Pons (tissue), 1 donor: ENCODE measurements at regions not wholly inside any gene's neighbourhood (a gene's known extent, or its start where the extent isn't known, plus 50 kb on each side); places are given as distances from the start of the nearest gene placed in this dataset.
"Not testable (repeated sequence)": the region's sequence is repeated elsewhere in the genome, so short reads cannot be mapped to it uniquely, and the experiment has no call there.

Experiments
- DNase-seq: peaks from one replicate; pipeline ENCODE4 v3.0.0-alpha.2; 2016; ENCODE audit warnings: low spot score

DNA sequence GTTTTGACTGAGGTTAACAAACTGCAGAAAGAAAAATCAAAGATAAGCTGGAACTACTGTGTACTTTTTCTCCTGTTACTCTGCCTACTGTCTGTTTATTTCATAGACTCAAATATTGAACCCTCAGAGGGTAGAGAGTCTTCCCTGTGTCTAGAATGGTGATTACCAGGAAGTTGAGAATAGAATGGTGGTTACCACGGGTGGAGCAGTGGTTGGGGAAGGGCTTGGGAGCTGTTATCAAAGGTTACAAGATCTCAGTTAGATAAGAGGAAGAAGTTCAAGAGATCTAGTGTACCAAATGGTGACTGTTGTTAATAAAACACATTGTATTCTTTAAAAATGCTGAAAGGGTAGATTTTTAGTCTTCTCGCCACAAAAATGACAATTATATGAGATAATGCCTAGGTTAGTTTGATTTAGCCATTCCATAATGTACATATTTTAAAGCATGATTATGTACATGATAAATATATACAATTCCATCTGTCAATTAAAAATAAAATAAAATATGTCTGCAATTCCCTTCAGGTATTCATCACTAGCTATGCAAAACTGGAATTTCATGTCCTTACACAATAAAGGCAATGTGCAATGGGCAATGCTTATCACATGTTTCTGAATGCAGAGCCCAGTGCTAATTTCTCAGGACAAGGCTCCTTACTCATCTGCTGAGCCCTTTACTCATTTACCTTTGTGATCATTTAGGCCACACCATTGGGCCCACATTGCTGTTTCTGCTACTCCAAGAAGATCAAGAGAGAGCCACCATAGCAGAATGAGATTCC lies 474.3 kb upstream of the CAMK1G start:
- DNase-seq, result no peak

- DNase-seq, result no peak
Observed at GRCh38 chr1:209113521-209113920, 470.0 kb upstream of the CAMK1G start.

- DNase-seq, result no peak
Observed at GRCh38 chr1:209116705-209117104, 466.8 kb upstream of the CAMK1G start.

DNA sequence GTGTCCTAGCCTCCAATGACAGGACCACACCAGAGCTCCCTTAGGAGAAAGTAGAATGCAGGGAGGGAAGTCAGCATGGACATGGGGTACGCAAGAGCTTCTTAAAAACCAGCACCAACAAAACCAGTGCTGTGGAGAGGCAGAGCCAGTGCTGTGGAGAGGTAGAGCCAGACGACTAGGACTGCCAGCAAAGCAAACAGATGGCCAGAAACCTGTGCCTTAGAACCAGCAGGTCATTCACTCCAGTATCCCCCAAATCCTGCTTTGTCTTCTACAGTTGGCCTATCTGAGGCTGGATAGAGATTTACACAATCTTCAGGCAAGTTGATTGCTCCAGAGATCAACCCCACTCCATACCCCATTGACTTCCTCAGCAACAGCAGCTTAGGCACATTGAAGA lies 459.9 kb upstream of the CAMK1G start:
- no peak for DNase-seq

GRCh38 chr1:209129091-209129490 lies 454.4 kb upstream of the CAMK1G start:
- not testable (repeated sequence) for DNase-seq

DNA sequence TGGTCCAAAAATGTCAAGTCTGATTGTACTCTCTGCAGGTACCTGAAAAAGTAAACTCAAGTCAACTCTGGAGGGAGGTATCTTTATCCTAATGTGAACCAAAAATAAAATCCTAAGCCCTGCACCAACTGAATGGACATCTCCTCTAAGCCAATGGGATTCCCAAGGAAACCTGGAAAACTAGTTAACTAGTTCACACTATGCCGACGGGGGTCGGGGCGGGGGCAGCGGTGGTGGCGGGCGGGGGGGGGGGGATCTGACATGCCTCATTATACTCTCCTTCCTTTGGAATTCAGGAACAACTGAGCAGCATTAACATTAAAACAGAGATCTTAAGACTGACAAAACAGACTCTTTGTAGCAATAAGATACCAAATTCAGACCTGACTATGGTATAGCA lies 452.6 kb upstream of the CAMK1G start:
- DNase-seq, result no peak

DNA sequence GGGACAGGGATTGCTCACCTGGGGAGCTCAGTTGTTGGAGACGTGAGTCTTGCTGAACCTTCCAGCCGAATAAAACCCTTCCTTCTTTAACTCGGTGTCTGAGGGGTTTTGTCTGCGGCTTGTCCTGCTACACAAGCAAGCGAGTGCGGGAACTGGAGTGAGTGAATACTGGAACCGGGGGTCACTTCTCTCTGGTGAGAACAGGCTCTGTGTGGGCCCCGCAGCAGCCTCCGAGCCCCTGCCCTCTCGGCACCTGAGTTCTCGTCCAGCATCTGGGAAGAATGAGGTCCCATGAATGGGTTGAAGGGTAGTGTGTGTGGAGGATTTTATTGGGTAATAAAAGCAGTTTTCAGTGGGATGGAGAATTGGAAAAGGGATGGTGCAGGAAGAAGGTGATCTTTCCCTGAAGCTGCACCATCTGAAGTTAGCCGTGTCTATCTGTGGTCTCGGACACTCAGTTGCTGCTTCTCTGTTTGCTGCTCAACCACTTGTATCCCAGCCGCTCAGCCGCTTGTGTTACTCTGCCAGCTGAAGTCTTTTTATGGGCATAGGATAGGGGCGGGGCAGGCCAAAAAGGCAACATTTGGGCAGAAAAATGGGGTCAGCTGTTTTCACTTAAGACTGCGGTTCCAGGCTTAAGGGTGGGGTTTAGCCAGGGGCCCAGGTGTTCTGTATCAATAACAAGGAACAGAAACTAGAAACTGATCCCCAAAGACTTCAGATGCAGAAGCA lies 450.6 kb upstream of the CAMK1G start:
- DNase-seq, result no peak

- no peak for DNase-seq
Observed at GRCh38 chr1:209134001-209134400, 449.5 kb upstream of the CAMK1G start.

- no peak for DNase-seq
Observed at GRCh38 chr1:209143916-209144315, 439.6 kb upstream of the CAMK1G start.

DNA sequence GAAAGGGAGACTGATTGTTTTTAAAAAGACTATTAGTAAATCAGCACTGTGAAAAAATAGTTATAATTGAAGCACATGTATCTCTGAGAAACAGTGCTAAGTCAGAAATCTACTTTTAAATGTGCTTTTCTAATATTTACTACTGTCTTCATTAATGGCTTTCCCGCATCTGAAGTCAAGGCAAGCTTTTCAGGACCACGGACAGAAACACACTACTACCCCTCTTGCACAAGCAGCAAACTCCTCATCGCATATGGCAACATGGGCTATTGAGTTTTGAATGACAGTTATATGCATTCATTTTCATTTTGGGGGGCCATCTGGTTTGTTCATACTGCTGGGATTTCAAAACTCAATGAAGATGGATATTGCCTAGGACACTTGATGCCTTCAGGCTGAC lies 433.4 kb upstream of the CAMK1G start:
- DNase-seq, result no peak

- no peak for DNase-seq
Observed at GRCh38 chr1:209153411-209153810, 430.1 kb upstream of the CAMK1G start.

- no peak for DNase-seq
Observed at GRCh38 chr1:209154912-209155311, 428.6 kb upstream of the CAMK1G start.

DNA sequence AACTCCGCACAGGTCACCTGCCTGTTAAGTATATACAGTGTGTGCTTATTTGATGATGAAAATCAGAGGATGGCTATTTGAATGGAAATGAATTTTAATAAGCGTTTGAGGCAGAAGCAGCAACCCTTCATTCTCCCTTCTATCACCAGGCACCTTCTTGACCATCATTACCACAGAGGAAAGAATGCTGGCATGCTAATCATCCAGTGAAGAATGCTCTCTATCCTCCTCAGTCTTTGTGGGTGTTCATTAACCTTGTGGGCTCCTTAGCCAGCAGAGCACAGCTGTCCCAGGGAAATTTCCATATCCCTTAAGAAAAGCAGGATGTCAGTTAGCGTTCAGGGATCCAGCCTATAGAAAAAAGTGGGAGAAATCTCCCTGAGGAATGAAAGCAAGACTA lies 428.0 kb upstream of the CAMK1G start:
- no peak for DNase-seq

- DNase-seq, result no peak
Observed at GRCh38 chr1:209156991-209157390, 426.5 kb upstream of the CAMK1G start.

- no peak for DNase-seq
Observed at GRCh38 chr1:209157546-209158249, 425.8 kb upstream of the CAMK1G start.

DNA sequence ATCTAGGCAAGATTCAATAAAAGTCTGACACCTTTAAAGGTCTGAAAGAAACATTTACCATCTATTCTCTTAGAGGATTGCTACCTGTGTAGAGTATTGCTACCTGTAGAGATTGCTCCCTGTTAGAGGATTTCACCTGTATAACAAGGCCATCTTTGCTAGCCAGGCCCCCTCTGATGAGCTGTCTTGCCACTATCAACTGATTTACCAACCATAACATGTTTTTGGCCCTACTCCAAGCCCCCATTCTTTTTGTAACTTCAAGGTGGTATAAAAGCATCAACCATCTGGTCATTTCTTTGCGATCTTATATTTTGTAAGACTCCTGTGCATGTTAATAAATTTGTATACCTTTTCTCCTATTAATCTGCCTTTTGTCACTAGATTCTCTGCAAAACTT lies 424.7 kb upstream of the CAMK1G start:
- no peak for DNase-seq

DNA sequence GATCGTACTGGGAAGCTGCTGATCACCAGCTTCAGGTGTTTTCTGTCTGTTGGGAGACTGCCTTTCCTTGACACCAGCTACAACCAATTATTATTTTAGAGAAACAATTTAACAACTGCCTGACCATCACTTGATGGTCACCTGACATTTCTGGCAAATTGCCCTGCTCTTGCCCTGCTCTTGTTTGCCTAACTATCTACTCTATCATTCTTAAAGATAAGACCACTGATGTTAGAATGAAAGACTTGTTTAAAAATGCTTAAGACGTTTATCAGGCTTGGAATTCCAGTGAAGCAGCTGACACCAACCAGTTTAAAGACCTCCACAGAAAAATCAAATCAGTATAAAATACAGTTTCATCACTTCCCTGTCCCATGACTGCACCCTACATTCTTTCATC lies 423.3 kb upstream of the CAMK1G start:
- DNase-seq, result no peak

- peak; percentile 31 for DNase-seq
Observed at GRCh38 chr1:209162651-209163050, 420.9 kb upstream of the CAMK1G start.

DNA sequence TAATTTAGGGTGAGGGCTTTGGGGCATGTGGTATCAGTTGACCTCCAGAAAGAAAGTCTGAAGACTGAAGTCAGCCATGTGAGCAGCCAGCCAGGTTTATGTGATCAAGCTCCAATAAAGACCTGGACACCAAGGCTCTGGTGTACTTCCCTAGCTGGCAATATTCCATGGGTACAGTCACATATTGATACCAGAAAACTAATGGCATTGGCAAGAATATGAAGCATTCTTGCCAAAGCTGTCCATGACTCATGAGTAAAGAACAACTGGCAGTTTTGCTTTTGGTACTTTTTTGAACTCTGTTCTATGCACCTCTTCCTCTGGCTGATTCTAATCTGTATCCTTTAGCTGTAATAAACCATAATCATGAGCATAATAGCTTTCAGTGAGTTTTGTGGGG lies 415.3 kb upstream of the CAMK1G start:
- no peak for DNase-seq

DNA sequence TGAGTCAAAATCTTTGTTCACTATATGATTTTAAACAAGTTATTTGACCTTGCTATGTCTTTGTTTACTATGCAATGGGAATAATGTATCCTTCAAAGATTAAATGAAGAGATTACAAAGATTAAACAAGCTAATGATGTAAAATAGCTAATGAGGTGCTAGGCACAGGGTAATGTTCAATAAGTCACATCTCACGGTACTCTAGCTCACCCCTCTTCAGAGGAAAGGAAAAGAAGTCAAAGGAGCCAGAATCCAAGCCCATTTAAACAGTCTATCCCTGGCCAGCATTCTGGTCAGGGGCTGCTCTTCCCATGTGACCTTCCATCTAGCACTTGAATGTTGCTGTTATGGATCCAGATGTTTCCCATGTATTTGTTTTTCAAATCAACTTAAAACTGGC lies 412.4 kb upstream of the CAMK1G start:
- no peak for DNase-seq

GRCh38 chr1:209172286-209172685 lies 411.2 kb upstream of the CAMK1G start:
- no peak for DNase-seq

DNA sequence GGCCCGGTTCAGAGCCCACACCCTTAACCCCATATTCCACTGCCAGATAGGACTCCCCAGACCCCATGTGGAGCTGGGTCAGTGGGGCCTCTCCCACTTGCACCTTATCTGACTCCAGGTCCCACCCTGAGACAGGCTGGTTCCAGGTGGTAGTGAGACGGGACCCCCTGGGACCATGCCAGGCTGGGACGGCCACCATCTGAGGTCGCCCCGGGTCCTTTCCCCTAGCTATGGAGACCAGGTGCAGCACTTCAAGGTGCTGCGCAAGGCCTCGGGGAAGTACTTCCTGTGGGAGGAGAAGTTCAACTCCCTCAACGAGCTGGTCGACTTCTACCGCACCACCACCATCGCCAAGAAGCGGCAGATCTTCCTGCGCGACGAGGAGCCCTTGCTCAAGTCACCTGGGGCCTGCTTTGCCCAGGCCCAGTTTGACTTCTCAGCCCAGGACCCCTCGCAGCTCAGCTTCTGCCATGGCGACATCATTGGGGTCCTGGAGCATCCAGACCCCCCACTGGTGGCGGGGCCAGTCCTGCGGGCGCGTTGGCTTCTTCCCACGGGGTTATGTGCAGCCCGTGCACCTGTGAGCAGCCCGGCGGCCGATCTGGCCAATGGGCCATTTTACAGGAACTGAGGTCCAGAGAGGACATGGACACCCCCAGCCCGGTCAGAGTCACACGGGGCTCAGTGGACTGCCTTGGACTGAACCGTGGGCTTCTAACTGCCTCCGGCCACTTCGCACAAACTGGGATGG lies 410.5 kb upstream of the CAMK1G start:
- not testable (repeated sequence) for DNase-seq
